Upper lobe of left lung (tissue), 4 donors: ENCODE measurements at regions not wholly inside any gene's neighbourhood (a gene's known extent, or its start where the extent isn't known, plus 50 kb on each side); places are given as distances from the start of the nearest gene placed in this dataset.

ENCODE experiments used
- CTCF ChIP-seq, 6 experiments: fragments of 450-650 bp in 4 of 6; fragments of 200-600 bp in 2 of 6; sonication (generic) in 2 of 6; IDR thresholded peaks; one replicate each; pipeline ENCODE4 v1.5.1; 2016 to 2019; ENCODE audit warnings: antibody characterized with exemption in 6 of 6
- EP300 ChIP-seq, 4 donors: sonication (generic); formaldehyde crosslinking; IDR thresholded peaks; one replicate each; pipeline ENCODE4 v1.5.1; 2017; ENCODE audit warnings: antibody characterized with exemption in 4 of 4, control low read depth in 2 of 4
- POLR2A ChIP-seq, 4 donors: fragments of 450-650 bp; IDR thresholded peaks; one replicate each; pipeline ENCODE4 v1.5.1; 2016 to 2017; ENCODE audit warnings: antibody characterized with exemption in 4 of 4, mild to moderate bottlenecking in 2 of 4

- TF ChIP-seq CTCF (IDR thresholded peaks at IDR 0.05) (no peak), EP300 (IDR thresholded peaks at IDR 0.05) (no peak), POLR2A (IDR thresholded peaks at IDR 0.05) (no peak)
These were observed 61.4 kb upstream of the PTGS2 start for GRCh38 chr1:186741640-186742039.
